Lung microvascular endothelial cell (primary cell): ENCODE measurements at regions not wholly inside any gene's neighbourhood (a gene's known extent, or its start where the extent isn't known, plus 50 kb on each side); places are given as distances from the start of the nearest gene placed in this dataset.
"Not testable (repeated sequence)": the region's sequence is repeated elsewhere in the genome, so short reads cannot be mapped to it uniquely, and the experiment has no call there.

Experiments used
- DNase-seq, 2 donors: peaks; one replicate each; pipeline versions ENCODE4 v3.0.0 to v3.0.0-alpha.2; 2010; ENCODE audit warnings: low read depth in 2 of 2

- no peak for DNase-seq
Observed at GRCh38 chr18:35875566-35875965, 96.9 kb upstream of the RMP24 start.

- no peak for DNase-seq
Observed at GRCh38 chr18:35876243-35876642, 96.2 kb upstream of the RMP24 start.

GRCh38 chr18:35880788-35881455 is 91.6 kb upstream of the RMP24 start:
- no peak for DNase-seq

GRCh38 chr18:35888329-35888728 is 84.2 kb upstream of the RMP24 start:
- no peak for DNase-seq

GRCh38 chr18:35889677-35890076 is 82.8 kb upstream of the RMP24 start:
- DNase-seq: no peak

- DNase-seq: no peak
Observed at GRCh38 chr18:35890323-35890722, 82.2 kb upstream of the RMP24 start.

GRCh38 chr18:35892118-35892517 is 80.4 kb upstream of the RMP24 start:
- DNase-seq: no peak

- not testable (repeated sequence) for DNase-seq
Observed at GRCh38 chr18:35897481-35897880, 75.0 kb upstream of the RMP24 start.

- DNase-seq: no peak
Observed at GRCh38 chr18:35904389-35905037, 68.0 kb upstream of the RMP24 start.

GRCh38 chr18:35905436-35905835 is 67.0 kb upstream of the RMP24 start:
- no peak for DNase-seq

- DNase-seq: not testable (repeated sequence)
Observed at GRCh38 chr18:35906291-35906690, 66.2 kb upstream of the RMP24 start.

GRCh38 chr18:35910327-35910726 is 62.2 kb upstream of the RMP24 start:
- DNase-seq: no peak

GRCh38 chr18:35912332-35912731 is 60.1 kb upstream of the RMP24 start:
- DNase-seq: no peak

GRCh38 chr18:35915056-35915455 is 57.4 kb upstream of the RMP24 start:
- no peak for DNase-seq

- DNase-seq: no peak
Observed at GRCh38 chr18:35917043-35917442, 55.4 kb upstream of the RMP24 start.

GRCh38 chr18:35918564-35918963 is 53.9 kb upstream of the RMP24 start:
- DNase-seq: no peak

- no peak for DNase-seq
Observed at GRCh38 chr18:35919179-35919578, 53.3 kb upstream of the RMP24 start.

- no peak for DNase-seq
Observed at GRCh38 chr18:35920623-35921022, 51.9 kb upstream of the RMP24 start.
